ENCODE measurements at regions not wholly inside any gene's neighbourhood (a gene's known extent, or its start where the extent isn't known, plus 50 kb on each side); places are given as distances from the start of the nearest gene placed in this dataset.

DNA sequence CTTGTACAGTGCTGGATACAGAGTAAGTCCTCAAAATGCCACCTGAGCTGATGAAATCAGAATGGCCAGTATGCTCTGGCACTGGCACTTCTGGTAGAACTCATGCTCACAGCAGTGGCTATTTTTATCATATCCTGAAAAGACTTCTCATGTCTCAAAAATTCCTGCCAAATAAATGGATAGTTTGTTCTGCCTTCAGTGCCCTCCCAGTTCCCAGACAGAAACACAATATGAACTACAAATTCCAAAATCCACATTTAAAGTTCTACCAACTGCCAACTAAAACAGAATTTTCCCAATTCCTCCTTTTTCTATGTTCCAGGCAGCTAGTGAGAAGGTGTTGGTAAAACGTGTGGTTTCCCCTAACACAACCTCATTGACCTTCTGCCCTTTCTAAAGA is 51.4 kb upstream of the RGS1 start:
- Histone ChIP-seq H3K9ac (replicated peaks; ENCODE audit: extremely low read depth, insufficient read depth, low read length) (no peak overlapping the region), H3K4me1 (ENCODE audit: control insufficient read depth, extremely low read depth, insufficient read depth, low read length) (peaks cover 30% of the 10 kb centered on the region), H4K20me1 (replicated peaks; ENCODE audit: control insufficient read depth, extremely low read depth, insufficient read depth, low read length) (no peaks in the 10 kb centered on the region), H3K4me3 (replicated peaks in 1 of 3; ENCODE audit: insufficient read depth in 1 of 3, low read depth in 1 of 3, low read length in 3 of 3) (no peak overlapping the region), H3K79me2 (ENCODE audit: control insufficient read depth, insufficient read depth, low read length) (no peaks in the 10 kb centered on the region), H3K9me3 (replicated peaks; ENCODE audit: control insufficient read depth, insufficient read depth, low read length) (no peaks in the 10 kb centered on the region), H2AFZ (ENCODE audit: low read depth, low read length) (peak overlapping the region; percentile 58), H3K36me3 (ENCODE audit: control insufficient read depth in 2 of 2, extremely low read depth in 1 of 2, insufficient read depth in 2 of 2, low read length in 2 of 2) (no peaks in the 10 kb centered on the region), H3K9me1 (replicated peaks; ENCODE audit: control insufficient read depth, extremely low read depth, insufficient read depth, low read length) (no peaks in the 10 kb centered on the region), H3K27ac (ENCODE audit: insufficient read depth, low read depth, low read length) (no peak overlapping the region), H3K27me3 (ENCODE audit: control insufficient read depth in 2 of 2, insufficient read depth in 2 of 2, low read length in 2 of 2) (no peaks in the 10 kb centered on the region), H3K4me2 (ENCODE audit: insufficient read depth, low read length) (no peak overlapping the region)
- dilution Hi-C loops (cut with MboI; ENCODE audit: extremely low pct_ligation_motif_present, low sequenced_read_pairs), result no loop called here
- POLR2A ChIA-PET, result no interaction called here
- intact Hi-C loops (cut with micrococcal nuclease), result loop anchor here (2.0 kb wide), 1 partner anchor 13 kb away; no protein-coding TSS in a partner anchor
- TF ChIP-seq POLR2A (IDR thresholded peaks at IDR 0.05; ENCODE audit: low read depth, low read length) (no peak), MYC (IDR thresholded peaks at IDR 0.05; ENCODE audit: low read depth, low read length) (no peak), POLR2AphosphoS5 (IDR thresholded peaks at IDR 0.05; ENCODE audit: insufficient read depth, low read depth, low read length) (no peak), EZH2 (IDR thresholded peaks at IDR 0.05; ENCODE audit: borderline replicate concordance, low read depth, low read length, severe bottlenecking) (no peak), FOS (IDR thresholded peaks at IDR 0.05; ENCODE audit: borderline replicate concordance, insufficient read depth, low read length) (no peak), GATA2 (IDR thresholded peaks at IDR 0.05; ENCODE audit: insufficient read depth, insufficient read length, low read depth, low read length) (no peak), JUN (IDR thresholded peaks at IDR 0.05; ENCODE audit: borderline replicate concordance, insufficient read depth, insufficient read length, low read depth) (no peak)
- TF ChIP-seq, protein P1, sequence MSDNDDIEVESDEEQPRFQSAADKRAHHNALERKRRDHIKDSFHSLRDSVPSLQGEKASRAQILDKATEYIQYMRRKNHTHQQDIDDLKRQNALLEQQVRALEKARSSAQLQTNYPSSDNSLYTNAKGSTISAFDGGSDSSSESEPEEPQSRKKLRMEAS (IDR thresholded peaks at IDR 0.05; ENCODE audit: insufficient read depth, insufficient read length), result no peak
- TF ChIP-seq, protein P2, sequence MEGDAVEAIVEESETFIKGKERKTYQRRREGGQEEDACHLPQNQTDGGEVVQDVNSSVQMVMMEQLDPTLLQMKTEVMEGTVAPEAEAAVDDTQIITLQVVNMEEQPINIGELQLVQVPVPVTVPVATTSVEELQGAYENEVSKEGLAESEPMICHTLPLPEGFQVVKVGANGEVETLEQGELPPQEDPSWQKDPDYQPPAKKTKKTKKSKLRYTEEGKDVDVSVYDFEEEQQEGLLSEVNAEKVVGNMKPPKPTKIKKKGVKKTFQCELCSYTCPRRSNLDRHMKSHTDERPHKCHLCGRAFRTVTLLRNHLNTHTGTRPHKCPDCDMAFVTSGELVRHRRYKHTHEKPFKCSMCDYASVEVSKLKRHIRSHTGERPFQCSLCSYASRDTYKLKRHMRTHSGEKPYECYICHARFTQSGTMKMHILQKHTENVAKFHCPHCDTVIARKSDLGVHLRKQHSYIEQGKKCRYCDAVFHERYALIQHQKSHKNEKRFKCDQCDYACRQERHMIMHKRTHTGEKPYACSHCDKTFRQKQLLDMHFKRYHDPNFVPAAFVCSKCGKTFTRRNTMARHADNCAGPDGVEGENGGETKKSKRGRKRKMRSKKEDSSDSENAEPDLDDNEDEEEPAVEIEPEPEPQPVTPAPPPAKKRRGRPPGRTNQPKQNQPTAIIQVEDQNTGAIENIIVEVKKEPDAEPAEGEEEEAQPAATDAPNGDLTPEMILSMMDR (IDR thresholded peaks at IDR 0.05; ENCODE audit: extremely low read depth in 1 of 2, insufficient read depth in 1 of 2, low read depth in 1 of 2, low read length in 2 of 2), result no peak
- no TSS peak for BruUV-seq (replicated peaks)
- FAIRE-seq (no peak), DNase-seq (ENCODE audit: low read depth, low spot score) (peak; percentile 67)
- CTCF ChIA-PET, result interaction anchor here (1.1 to 1.5 kb wide), 2 partner anchors 12 to 21 kb away, joined by 3 read pairs; no protein-coding TSS in a partner anchor

Data from endothelial cell of umbilical vein (primary cell).